Endothelial cell of umbilical vein (primary cell): ENCODE measurements at regions not wholly inside any gene's neighbourhood (a gene's known extent, or its start where the extent isn't known, plus 50 kb on each side); places are given as distances from the start of the nearest gene placed in this dataset.

Source experiments
- BruUV-seq: library from RNA; stranded (reverse); fragments of 400-500 nt; replicated peaks from 2 replicates; lab custom pipeline; 2021; lab: Mats Ljungman, UMichigan
- CTCF ChIA-PET: fragments of 300-600, 350-600 bp; sonication (Branson Sonifier 250); formaldehyde crosslinking; loops from one replicate; lab custom pipeline; 2021; ENCODE audit warnings: antibody characterized with exemption, inconsistent platforms; lab: Charles Lee
- POLR2A ChIA-PET: fragments of 300-600, 350-600 bp; sonication (Branson Sonifier 250); formaldehyde crosslinking; loops from one replicate; lab custom pipeline; 2021; ENCODE audit warnings: antibody characterized with exemption, inconsistent platforms; lab: Charles Lee
- DNase-seq: peaks from one replicate; pipeline ENCODE4 v3.0.0-alpha.2; 2011; ENCODE audit warnings: low read depth, low spot score
- FAIRE-seq: peaks from 2 replicates; lab custom pipeline; 2011; peaks lifted over from hg19 to GRCh38; lab: Jason Lieb, UNC
- H2AFZ ChIP-seq: 2 replicates; pipeline ENCODE4 v1.6.0; 2012; ENCODE audit warnings: low read depth, low read length, control low read depth, inconsistent platforms
- H3K27ac ChIP-seq: 2 replicates; pipeline ENCODE4 v1.5.1; 2011; ENCODE audit warnings: low read depth, mild to moderate bottlenecking, control low read depth, low read length, moderate library complexity; ENCODE audit not compliant: insufficient read depth
- H3K27me3 ChIP-seq, 2 experiments: 2 replicates each; pipeline versions ENCODE4 v1.6.0 to v1.6.1; 2011; ENCODE audit warnings: low read length in 2 of 2, mixed read lengths in 1 of 2; ENCODE audit not compliant: control insufficient read depth in 2 of 2, insufficient read depth in 2 of 2
- H3K36me3 ChIP-seq, 2 experiments: 2 replicates in 1 of 2; 3 replicates in 1 of 2; pipeline ENCODE4 v1.5.1; 2011; ENCODE audit warnings: low read length in 2 of 2, mild to moderate bottlenecking in 1 of 2, moderate library complexity in 1 of 2; ENCODE audit not compliant: control insufficient read depth in 2 of 2, insufficient read depth in 2 of 2; ENCODE audit errors: extremely low read depth in 1 of 2
- H3K4me1 ChIP-seq: 3 replicates; pipeline ENCODE4 v1.5.1; 2011; ENCODE audit warnings: mild to moderate bottlenecking, low read length; ENCODE audit not compliant: control insufficient read depth, insufficient read depth; ENCODE audit errors: extremely low read depth
- H3K4me2 ChIP-seq: 2 replicates; pipeline ENCODE4 v1.6.1; 2011; ENCODE audit warnings: low read length, control low read depth, mixed read lengths; ENCODE audit not compliant: insufficient read depth
- H3K4me3 ChIP-seq, 3 experiments: fragments of 200-600 bp in 1 of 3; sonication (generic), shearing (Covaris generic) in 1 of 3; replicated peaks in 1 of 3; 2 replicates each; pipeline ENCODE4 v1.5.1; 2011 to 2016; ENCODE audit warnings: control low read depth in 3 of 3, low read length in 3 of 3, mild to moderate bottlenecking in 2 of 3, inconsistent platforms in 1 of 3, low read depth in 1 of 3, moderate library complexity in 1 of 3; ENCODE audit not compliant: insufficient read depth in 1 of 3
- H3K79me2 ChIP-seq: 2 replicates; pipeline ENCODE4 v1.6.0; 2012; ENCODE audit warnings: low read length, inconsistent platforms; ENCODE audit not compliant: control insufficient read depth, insufficient read depth
- H3K9ac ChIP-seq: replicated peaks from 2 replicates; pipeline ENCODE3; 2011; ENCODE audit warnings: low read length, control low read depth; ENCODE audit not compliant: insufficient read depth; ENCODE audit errors: extremely low read depth
- H3K9me1 ChIP-seq: replicated peaks from 3 replicates; pipeline ENCODE4 v1.6.0; 2011; ENCODE audit warnings: mild to moderate bottlenecking, low read length; ENCODE audit not compliant: control insufficient read depth, insufficient read depth; ENCODE audit errors: extremely low read depth
- H3K9me3 ChIP-seq: replicated peaks from 2 replicates; pipeline ENCODE4 v1.5.1; 2012; ENCODE audit warnings: low read length, inconsistent platforms; ENCODE audit not compliant: control insufficient read depth, insufficient read depth
- H4K20me1 ChIP-seq: replicated peaks from 2 replicates; pipeline ENCODE3; 2011; ENCODE audit warnings: mild to moderate bottlenecking, low read length; ENCODE audit not compliant: control insufficient read depth, insufficient read depth; ENCODE audit errors: extremely low read depth
- CTCF ChIP-seq, 2 donors: IDR thresholded peaks; 1 replicate in 1 of 2; 2 replicates in 1 of 2; pipeline ENCODE4 v1.5.1; 2011; ENCODE audit warnings: low read length in 2 of 2, mild to moderate bottlenecking in 2 of 2, moderate library complexity in 2 of 2, control low read depth in 1 of 2, inconsistent platforms in 1 of 2, low read depth in 1 of 2; ENCODE audit not compliant: insufficient read depth in 1 of 2; ENCODE audit errors: extremely low read depth in 1 of 2
- EZH2 ChIP-seq: IDR thresholded peaks from 2 replicates; pipeline ENCODE4 v1.6.1; 2012; ENCODE audit warnings: borderline replicate concordance, low read depth, mild to moderate bottlenecking, moderate library complexity, low read length, inconsistent platforms; ENCODE audit not compliant: severe bottlenecking
- FOS ChIP-seq: IDR thresholded peaks from 2 replicates; pipeline ENCODE4 v1.6.1; 2011; ENCODE audit warnings: mild to moderate bottlenecking, low read length, moderate library complexity, borderline replicate concordance; ENCODE audit not compliant: insufficient read depth
- GATA2 ChIP-seq: IDR thresholded peaks from 2 replicates; pipeline ENCODE4 v1.7.0; 2011; ENCODE audit warnings: low read depth, mild to moderate bottlenecking, moderate library complexity, mixed read lengths, low read length; ENCODE audit not compliant: insufficient read length, insufficient read depth
- JUN ChIP-seq: IDR thresholded peaks from 2 replicates; pipeline ENCODE4 v1.6.1; 2011; ENCODE audit warnings: borderline replicate concordance, low read depth; ENCODE audit not compliant: insufficient read length, insufficient read depth
- MAX ChIP-seq: IDR thresholded peaks from 2 replicates; pipeline ENCODE4 v1.6.1; 2011; ENCODE audit not compliant: insufficient read depth, insufficient read length
- MYC ChIP-seq: IDR thresholded peaks from one replicate; pipeline ENCODE4 v1.6.1; 2011; ENCODE audit warnings: mild to moderate bottlenecking, low read depth, low read length
- POLR2A ChIP-seq: IDR thresholded peaks from 2 replicates; pipeline ENCODE4 v1.6.1; 2012; ENCODE audit warnings: low read depth, mild to moderate bottlenecking, control low read depth, low read length
- POLR2AphosphoS5 ChIP-seq: IDR thresholded peaks from 2 replicates; pipeline ENCODE4 v1.6.1; 2012; ENCODE audit warnings: low read depth, mild to moderate bottlenecking, control low read depth, low read length, moderate library complexity; ENCODE audit not compliant: insufficient read depth
- dilution Hi-C: fragments of 300-500 bp; cut with MboI; formaldehyde crosslinking; loops from one replicate; pipeline ENCODE4 v1.15.0; 2019; ENCODE audit warnings: low sequenced_read_pairs; ENCODE audit not compliant: extremely low pct_ligation_motif_present
- intact Hi-C: fragments of 100-400 bp; cut with micrococcal nuclease; formaldehyde crosslinking; loops from one replicate; pipeline ENCODE4 v1.10.0; 2022

GRCh38 chr18:6602365-6602764 lies 127.2 kb upstream of the ARHGAP28 start:
- H3K9me3 ChIP-seq: no peaks in the 10 kb centered on the region
- no peak overlapping the region for H2AFZ ChIP-seq
- no peak overlapping the region for H3K4me3 ChIP-seq
- no peaks in the 10 kb centered on the region for H3K36me3 ChIP-seq
- no peak overlapping the region for H3K4me2 ChIP-seq
- H3K9me1 ChIP-seq: no peaks in the 10 kb centered on the region
- ChIA-PET POLR2A (no interaction called here), CTCF (no interaction called here)
- intact Hi-C loops: no loop called here
- TF ChIP-seq FOS (no peak), CTCF (IDR thresholded peaks at IDR 0.05; ENCODE audit: extremely low read depth in 1 of 2, insufficient read depth in 1 of 2, low read depth in 1 of 2, low read length in 2 of 2) (no peak), MAX (no peak), JUN (no peak), MYC (no peak), POLR2AphosphoS5 (no peak), GATA2 (no peak), EZH2 (no peak), POLR2A (no peak)
- DNase-seq: no peak
- H3K79me2 ChIP-seq: no peaks in the 10 kb centered on the region
- BruUV-seq: no TSS peak
- dilution Hi-C loops: no loop called here
- FAIRE-seq: no peak
- no peak overlapping the region for H3K27ac ChIP-seq
- H3K4me1 ChIP-seq: no peaks in the 10 kb centered on the region
- no peak overlapping the region for H3K9ac ChIP-seq
- H3K27me3 ChIP-seq: peaks cover 0 to 2% of the 10 kb centered on the region in 2 experiments
- no peaks in the 10 kb centered on the region for H4K20me1 ChIP-seq
